Stimulated activated CD4-positive, alpha-beta T cell treated with anti-CD3 and anti-CD28 coated beads, Interleukin-1b, Interleukin-23, amount 100 ng/mL, for 4 hours (primary cell): ENCODE measurements at regions not wholly inside any gene's neighbourhood (a gene's known extent, or its start where the extent isn't known, plus 50 kb on each side); places are given as distances from the start of the nearest gene placed in this dataset.

Experiments used
- DNase-seq, 2 donors: peaks; one replicate each; pipeline ENCODE4 v3.0.0-alpha.2; 2020; ENCODE audit warnings: low read depth in 2 of 2

DNA sequence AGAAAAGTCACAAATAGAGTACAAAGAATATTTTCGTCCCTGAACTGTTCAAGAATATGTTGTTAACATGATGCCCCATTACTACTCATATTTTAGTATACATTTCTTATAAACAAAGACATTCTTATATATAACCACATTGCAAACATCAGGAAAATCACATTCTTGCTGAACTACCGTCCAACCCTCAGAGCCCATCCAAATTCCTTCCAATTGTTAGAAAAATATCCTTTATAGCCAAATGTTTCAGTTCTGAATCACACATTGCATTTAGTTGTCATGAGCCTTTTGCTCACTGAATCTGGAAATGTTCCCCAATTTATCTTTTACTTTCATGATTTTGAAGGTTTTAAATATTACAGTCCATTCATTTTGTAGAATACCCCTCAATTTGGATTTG is 467.8 kb upstream of the ARGLU1 start:
- no peak for DNase-seq

DNA sequence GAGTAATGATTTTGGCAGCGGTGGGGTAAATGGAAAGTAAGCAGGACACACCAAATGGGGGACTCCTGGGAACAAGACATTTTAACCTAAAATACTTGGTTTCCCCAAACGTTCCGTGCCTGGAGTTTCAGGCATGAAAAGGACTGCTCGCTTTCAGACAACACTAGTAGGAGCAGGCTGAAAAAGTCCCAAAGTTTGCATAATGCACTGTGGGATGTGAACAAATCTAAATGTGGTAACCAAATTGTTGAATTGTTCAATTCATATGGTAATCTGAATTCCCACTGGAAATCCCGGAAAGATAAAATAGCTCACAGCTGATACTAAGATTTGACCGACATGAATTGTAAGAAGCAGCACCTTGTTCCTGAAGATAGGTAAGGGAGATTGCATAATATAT is 467.2 kb upstream of the ARGLU1 start:
- no peak for DNase-seq

GRCh38 chr13:107034236-107034872 is 466.4 kb upstream of the ARGLU1 start:
- DNase-seq, result no peak

DNA sequence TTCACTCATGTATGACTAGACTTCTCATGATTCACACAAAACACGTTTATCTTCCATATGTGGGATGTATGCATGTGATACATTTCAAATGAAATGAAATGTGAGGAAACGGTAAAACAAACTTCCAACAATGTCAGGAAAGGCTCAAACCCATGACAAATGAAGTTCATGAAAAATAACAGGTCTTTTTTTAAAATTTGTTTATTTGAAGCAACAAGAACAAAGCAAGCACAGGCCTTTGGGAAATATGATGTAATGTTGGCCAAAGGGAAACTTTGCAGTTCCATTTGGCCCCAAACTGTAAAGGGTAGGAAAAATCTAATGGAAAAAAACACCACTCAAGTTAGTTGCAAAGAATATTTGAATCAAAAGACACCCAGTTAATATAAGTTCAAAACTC is 463.8 kb upstream of the ARGLU1 start:
- DNase-seq, result no peak

- no peak for DNase-seq
Measured at GRCh38 chr13:107028751-107029150, 460.8 kb upstream of the ARGLU1 start.

DNA sequence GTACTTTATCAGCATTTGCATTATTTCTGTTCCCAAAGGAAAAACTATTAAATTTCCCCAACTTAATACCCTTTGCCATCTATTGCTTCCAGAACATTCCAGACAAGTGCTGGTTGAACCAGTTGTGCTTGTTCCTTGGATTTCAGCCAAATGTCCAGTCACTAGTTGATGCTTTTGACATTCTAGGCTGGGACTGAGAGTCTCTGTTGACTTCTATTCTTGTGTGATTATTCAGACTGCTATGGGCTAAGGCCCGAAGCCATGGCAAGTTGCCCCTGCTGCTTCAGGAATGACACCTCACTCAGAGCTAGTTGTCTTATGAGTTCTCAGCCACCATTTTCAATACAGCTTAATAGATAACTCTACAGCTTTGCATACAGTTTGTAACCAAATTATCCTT is 458.1 kb upstream of the ARGLU1 start:
- no peak for DNase-seq

GRCh38 chr13:107023335-107023734 is 455.4 kb upstream of the ARGLU1 start:
- DNase-seq, result no peak

- no peak for DNase-seq
Measured at GRCh38 chr13:107020393-107020792, 452.5 kb upstream of the ARGLU1 start.

DNA sequence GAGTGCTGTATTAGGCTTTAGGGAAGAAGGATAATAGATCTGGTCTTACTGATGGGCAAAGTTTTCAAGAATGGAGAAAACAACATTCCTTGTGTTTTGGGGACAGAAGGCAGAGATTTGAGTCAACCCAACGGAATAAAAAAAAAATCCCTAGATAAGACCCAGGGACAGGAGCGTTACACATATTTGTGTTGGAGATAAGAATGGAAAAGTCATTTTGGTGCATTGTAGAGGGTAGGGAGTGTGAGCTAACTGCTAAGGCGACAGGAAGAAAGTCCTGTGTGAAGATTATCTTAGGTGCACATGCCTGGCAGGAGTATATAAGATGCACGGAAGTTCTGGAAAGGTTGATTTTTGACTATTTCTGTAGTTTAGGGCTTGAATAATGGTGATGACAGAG is 450.3 kb upstream of the ARGLU1 start:
- no peak for DNase-seq

- no peak for DNase-seq
Measured at GRCh38 chr13:107006661-107007060, 438.7 kb upstream of the ARGLU1 start.

- DNase-seq, result no peak
Measured at GRCh38 chr13:107005577-107005976, 437.6 kb upstream of the ARGLU1 start.

DNA sequence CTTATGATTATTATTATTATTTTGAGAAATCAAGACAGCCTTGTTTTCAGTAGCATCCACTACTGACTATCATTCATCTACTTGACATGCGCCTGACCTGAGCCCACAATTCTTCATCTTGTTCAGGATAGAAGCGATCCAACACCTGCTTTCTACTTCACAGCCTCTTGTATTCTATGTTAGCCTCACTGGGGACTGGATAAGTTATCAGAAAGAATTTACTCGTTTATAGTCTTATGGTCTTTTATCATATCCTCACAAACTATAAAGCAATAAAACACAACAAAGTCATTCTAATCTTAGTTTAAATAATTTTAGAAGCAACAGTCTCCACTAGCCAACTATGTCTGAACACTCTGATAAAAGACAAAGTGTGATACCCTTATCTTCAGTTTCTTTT is 436.0 kb upstream of the ARGLU1 start:
- DNase-seq, result no peak

DNA sequence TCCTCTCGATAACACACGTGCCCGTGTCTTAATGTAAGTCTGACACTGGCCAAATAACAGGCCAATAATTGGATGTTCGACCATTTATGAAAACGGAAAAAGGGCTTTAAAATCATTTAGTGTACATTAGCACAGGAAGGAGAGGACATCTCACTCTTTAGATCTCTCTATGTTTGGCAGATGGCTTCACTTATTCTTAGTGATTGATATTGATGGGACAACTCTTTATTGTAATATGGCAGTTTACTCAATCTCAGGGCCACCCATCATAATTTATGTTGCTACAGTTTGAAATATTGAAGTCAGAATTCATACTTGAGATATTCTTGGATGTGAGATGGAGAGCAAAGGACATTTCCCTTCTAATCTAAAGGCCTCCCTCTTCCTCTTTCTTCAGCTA is 430.7 kb upstream of the ARGLU1 start:
- no peak for DNase-seq

DNA sequence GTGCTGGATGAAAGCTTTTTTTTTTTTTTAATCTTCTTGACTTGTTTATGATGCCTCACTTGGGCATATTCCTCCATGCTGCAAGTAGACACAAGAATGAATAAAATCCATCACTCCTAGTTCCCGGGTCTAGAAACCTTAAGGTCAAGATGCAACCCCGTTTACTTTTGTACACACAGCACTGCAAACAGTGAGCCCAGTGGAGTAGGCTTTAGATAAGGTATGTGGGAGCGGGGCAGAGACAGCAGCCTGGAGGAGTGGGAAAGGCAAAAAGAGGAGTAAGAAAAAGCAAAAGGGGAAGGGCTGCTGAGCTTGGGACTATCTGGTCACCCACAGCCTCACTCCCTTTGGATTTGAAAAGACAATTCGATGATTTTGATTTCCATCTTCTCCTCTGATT is 429.8 kb upstream of the ARGLU1 start:
- DNase-seq, result no peak

- DNase-seq, result no peak
Measured at GRCh38 chr13:106996867-106997618, 429.1 kb upstream of the ARGLU1 start.

GRCh38 chr13:106990594-106990993 is 422.7 kb upstream of the ARGLU1 start:
- DNase-seq, result no peak

- DNase-seq, result no peak
Measured at GRCh38 chr13:106989876-106990275, 421.9 kb upstream of the ARGLU1 start.

DNA sequence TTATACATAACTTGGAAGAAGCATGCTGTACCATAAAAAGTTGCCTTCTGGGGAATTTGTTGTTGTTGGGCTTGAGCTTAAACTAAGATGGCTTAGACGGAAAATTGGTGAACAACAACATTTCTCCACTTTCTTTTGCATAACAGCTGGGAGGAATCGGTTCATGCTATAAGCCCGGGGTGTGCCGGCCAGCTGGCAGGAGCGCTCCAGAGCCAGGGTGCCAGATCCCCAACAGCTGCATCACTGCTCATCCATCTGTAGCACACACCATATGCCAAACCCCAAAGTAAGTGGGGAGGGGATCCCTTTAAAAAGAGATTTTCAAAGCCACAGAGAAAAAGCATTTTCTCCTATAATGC is 419.5 kb upstream of the ARGLU1 start:
- DNase-seq, result no peak

DNA sequence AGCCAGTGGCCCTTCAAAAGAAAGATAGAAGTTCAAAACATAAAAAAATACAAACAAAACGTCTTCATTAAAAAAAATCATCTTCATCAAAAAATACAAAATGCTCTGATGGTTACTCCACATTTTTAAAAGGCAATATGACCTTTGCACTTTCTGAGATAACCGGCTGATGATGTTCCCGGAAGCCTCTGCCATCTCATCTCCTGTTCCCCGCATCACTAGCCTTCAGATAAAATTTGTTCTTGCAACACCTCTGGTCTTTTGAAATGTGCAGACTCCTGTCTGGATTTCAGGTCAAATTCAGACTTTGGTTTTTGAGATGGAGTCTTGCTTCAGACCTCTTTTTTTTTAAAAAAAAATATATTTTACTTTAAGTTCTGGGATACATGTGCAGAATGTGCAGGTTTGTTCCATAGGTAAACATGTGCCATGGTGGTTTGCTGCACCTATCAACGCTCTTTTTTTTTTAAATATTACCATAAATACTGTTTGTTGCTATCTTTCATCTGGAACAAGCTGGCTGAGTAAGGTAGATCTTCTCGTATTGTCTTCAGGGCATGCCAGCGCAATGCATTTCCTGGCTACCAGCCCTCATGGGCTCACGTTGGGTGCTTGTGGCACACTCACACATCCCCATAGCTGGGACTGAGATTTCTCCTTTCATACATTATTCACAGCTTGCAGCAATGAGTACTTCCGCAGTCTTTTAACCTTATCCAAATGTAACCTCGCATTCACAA is 418.9 kb upstream of the ARGLU1 start:
- DNase-seq, result no peak

DNA sequence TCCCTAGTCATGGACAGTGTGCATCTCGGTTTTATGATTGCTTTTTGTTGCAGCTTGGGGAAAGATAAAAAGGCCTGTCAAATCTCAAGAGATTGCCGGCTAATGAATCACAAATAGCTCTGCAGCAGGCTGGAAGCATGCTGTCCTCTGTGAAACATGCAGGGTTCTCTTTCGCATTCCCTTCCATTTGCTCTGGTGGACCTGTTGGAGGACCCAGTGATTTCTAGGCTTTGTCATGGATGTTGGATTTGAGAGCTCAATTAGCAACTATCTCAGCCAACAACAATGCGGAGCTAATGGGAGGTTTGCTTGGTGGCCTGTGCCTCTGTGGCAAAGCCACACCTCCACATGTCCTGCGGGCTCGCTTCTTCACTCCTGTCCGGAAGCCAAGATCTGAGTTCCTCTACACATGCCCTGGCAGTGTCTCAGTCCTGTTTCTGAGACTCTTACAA is 418.1 kb upstream of the ARGLU1 start:
- no peak for DNase-seq

DNA sequence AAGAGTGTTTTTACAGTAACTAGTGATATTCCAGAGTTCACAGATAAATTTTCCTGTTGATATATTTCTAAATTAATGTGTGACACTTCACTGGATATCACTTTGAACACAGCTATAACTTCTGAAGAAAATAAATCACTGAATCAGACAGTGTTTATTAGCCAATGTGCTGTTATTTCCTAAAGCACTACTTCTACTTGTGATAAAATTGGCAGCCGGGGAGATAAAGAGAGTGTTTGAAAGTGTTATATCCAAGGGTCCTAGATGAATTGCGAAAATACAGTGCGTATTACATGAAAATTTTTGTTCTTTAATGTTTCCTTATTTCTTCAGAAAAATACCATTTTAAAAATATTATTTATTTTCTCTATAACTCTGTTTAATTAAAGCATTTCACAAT is 417.5 kb upstream of the ARGLU1 start:
- no peak for DNase-seq

- no peak for DNase-seq
Measured at GRCh38 chr13:106981051-106981450, 413.1 kb upstream of the ARGLU1 start.

DNA sequence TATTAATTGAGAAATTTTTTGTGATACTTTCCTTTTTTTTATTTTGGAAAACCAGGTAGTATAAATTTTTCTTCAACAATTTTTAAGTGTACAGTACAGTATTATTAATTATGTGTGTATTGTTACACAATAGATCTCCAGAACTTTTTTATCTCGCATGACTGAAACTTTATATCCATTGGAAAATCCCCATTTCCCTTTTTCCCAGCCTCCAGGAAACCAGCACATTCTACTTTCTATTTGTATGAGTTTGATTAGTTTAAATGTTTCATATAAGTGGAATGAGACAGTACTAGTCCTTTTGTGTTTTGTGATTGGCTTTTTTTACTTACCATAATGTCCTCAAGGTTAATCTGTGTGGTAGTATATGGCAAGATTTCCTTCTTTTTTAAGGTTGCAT is 399.5 kb upstream of the ARGLU1 start:
- no peak for DNase-seq
